ENCODE measurements at regions not wholly inside any gene's neighbourhood (a gene's known extent, or its start where the extent isn't known, plus 50 kb on each side); places are given as distances from the start of the nearest gene placed in this dataset.

GRCh38 chr14:81963846-81964245 lies 430.2 kb upstream of the SEL1L start:
- Histone ChIP-seq H3K27ac (ENCODE audit: low read length) (no peak overlapping the region), H3K36me3 (ENCODE audit: control insufficient read depth, insufficient read depth, low read length) (no peaks in the 10 kb centered on the region), H3K4me1 (ENCODE audit: control insufficient read depth, insufficient read depth, low read length) (no peaks in the 10 kb centered on the region), H3K27me3 (ENCODE audit: control insufficient read depth, insufficient read depth, low read length) (no peaks in the 10 kb centered on the region), H3K4me3 (ENCODE audit: low read length) (no peak overlapping the region), H3K9me3 (ENCODE audit: control insufficient read depth, insufficient read depth, low read length) (peaks cover 4% of the 10 kb centered on the region)
- DNase-seq (no peak), ATAC-seq (no peak)
- no peak for TF ChIP-seq CTCF (IDR thresholded peaks at IDR 0.05)
- H3K27me3 Mint-ChIP-seq (ENCODE audit: low read depth in 2 of 2): no peaks in the 10 kb centered on the region
- H3K27ac Mint-ChIP-seq: no peak overlapping the region
- H3K4me3 Mint-ChIP-seq: no peak overlapping the region
- peaks cover 2 to 11% of the 10 kb centered on the region in 2 donors for H3K9me3 Mint-ChIP-seq
- H3K4me1 Mint-ChIP-seq: no peaks in the 10 kb centered on the region
- intact Hi-C loops (cut with micrococcal nuclease): no loop called here
- WGBS (ENCODE audit: insufficient coverage): no CpG with 5 or more reads among the region's 1 CpG
- H3K36me3 Mint-ChIP-seq: no peaks in the 10 kb centered on the region

GRCh38 chr14:81970307-81970706 lies 436.7 kb upstream of the SEL1L start:
- WGBS (ENCODE audit: insufficient coverage): 76% methylated on average over 5 of the region's 5 CpGs
- DNase-seq: no peak
- Mint-ChIP-seq H3K27me3 (ENCODE audit: low read depth in 2 of 2) (no peaks in the 10 kb centered on the region), H3K9me3 (peaks cover 5 to 13% of the 10 kb centered on the region in 2 donors), H3K27ac (no peak overlapping the region), H3K36me3 (peaks cover 8% of the 10 kb centered on the region), H3K4me3 (no peak overlapping the region), H3K4me1 (no peaks in the 10 kb centered on the region)
- Histone ChIP-seq H3K9me3 (ENCODE audit: control insufficient read depth, insufficient read depth, low read length) (peaks cover 6% of the 10 kb centered on the region), H3K4me1 (ENCODE audit: control insufficient read depth, insufficient read depth, low read length) (no peaks in the 10 kb centered on the region), H3K4me3 (ENCODE audit: low read length) (no peak overlapping the region), H3K27ac (ENCODE audit: low read length) (no peak overlapping the region), H3K27me3 (ENCODE audit: control insufficient read depth, insufficient read depth, low read length) (no peaks in the 10 kb centered on the region), H3K36me3 (ENCODE audit: control insufficient read depth, insufficient read depth, low read length) (no peaks in the 10 kb centered on the region)
- no peak for ATAC-seq
- intact Hi-C loops (cut with micrococcal nuclease): no loop called here
- TF ChIP-seq CTCF (IDR thresholded peaks at IDR 0.05): no peak

GRCh38 chr14:81971911-81972310 lies 438.3 kb upstream of the SEL1L start:
- H3K4me1 ChIP-seq (ENCODE audit: control insufficient read depth, insufficient read depth, low read length): no peaks in the 10 kb centered on the region
- Mint-ChIP-seq H3K27ac (no peak overlapping the region), H3K36me3 (peaks cover 8% of the 10 kb centered on the region), H3K27me3 (ENCODE audit: low read depth in 2 of 2) (no peaks in the 10 kb centered on the region), H3K4me3 (no peak overlapping the region), H3K4me1 (no peaks in the 10 kb centered on the region), H3K9me3 (peaks cover 7 to 17% of the 10 kb centered on the region in 2 donors)
- 69% methylated on average over 1 of the region's 2 CpGs for WGBS (ENCODE audit: insufficient coverage)
- no peak overlapping the region for H3K4me3 ChIP-seq (ENCODE audit: low read length)
- DNase-seq (no peak), ATAC-seq (no peak)
- intact Hi-C loops (cut with micrococcal nuclease): no loop called here
- H3K27me3 ChIP-seq (ENCODE audit: control insufficient read depth, insufficient read depth, low read length): no peaks in the 10 kb centered on the region
- H3K36me3 ChIP-seq (ENCODE audit: control insufficient read depth, insufficient read depth, low read length): no peaks in the 10 kb centered on the region
- no peak overlapping the region for H3K27ac ChIP-seq (ENCODE audit: low read length)
- peaks cover 6% of the 10 kb centered on the region for H3K9me3 ChIP-seq (ENCODE audit: control insufficient read depth, insufficient read depth, low read length)
- no peak for TF ChIP-seq CTCF (IDR thresholded peaks at IDR 0.05)

- H3K36me3 ChIP-seq (ENCODE audit: control insufficient read depth, insufficient read depth, low read length): no peaks in the 10 kb centered on the region
- ATAC-seq: no peak
- intact Hi-C loops (cut with micrococcal nuclease): no loop called here
- H3K4me3 ChIP-seq (ENCODE audit: low read length): no peak overlapping the region
- WGBS (ENCODE audit: insufficient coverage): 88% methylated on average over 2 of the region's 2 CpGs
- TF ChIP-seq CTCF (IDR thresholded peaks at IDR 0.05): no peak
- no peak overlapping the region for H3K27ac ChIP-seq (ENCODE audit: low read length)
- Mint-ChIP-seq H3K9me3 (peaks cover 7 to 19% of the 10 kb centered on the region in 2 donors), H3K27ac (no peak overlapping the region), H3K27me3 (ENCODE audit: low read depth in 2 of 2) (no peaks in the 10 kb centered on the region), H3K36me3 (peaks cover 8% of the 10 kb centered on the region), H3K4me1 (no peaks in the 10 kb centered on the region), H3K4me3 (no peak overlapping the region)
- peaks cover 6% of the 10 kb centered on the region for H3K9me3 ChIP-seq (ENCODE audit: control insufficient read depth, insufficient read depth, low read length)
- DNase-seq: no peak
- H3K4me1 ChIP-seq (ENCODE audit: control insufficient read depth, insufficient read depth, low read length): no peaks in the 10 kb centered on the region
- no peaks in the 10 kb centered on the region for H3K27me3 ChIP-seq (ENCODE audit: control insufficient read depth, insufficient read depth, low read length)
Observed at GRCh38 chr14:81972601-81973000, 438.9 kb upstream of the SEL1L start.

All from natural killer cell (primary cell).